Kidney (tissue), 13 donors: ENCODE measurements at regions not wholly inside any gene's neighbourhood (a gene's known extent, or its start where the extent isn't known, plus 50 kb on each side); places are given as distances from the start of the nearest gene placed in this dataset.

Experiments
- DNase-seq, 5 donors: peaks; one replicate each; pipeline ENCODE4 v3.0.0-alpha.2; 2013 to 2020
- FAIRE-seq: peaks from 2 replicates; lab custom pipeline; 2012; peaks lifted over from hg19 to GRCh38; lab: Jason Lieb, UNC
- H3K27ac ChIP-seq, 2 donors: one replicate each; pipeline ENCODE4 v1.7.0; 2013; ENCODE audit warnings: low read depth in 2 of 2, low read length in 2 of 2, inconsistent platforms in 1 of 2
- H3K27me3 ChIP-seq: one replicate; pipeline ENCODE4 v1.7.1; 2013; ENCODE audit warnings: low read length, inconsistent platforms; ENCODE audit not compliant: control insufficient read depth, insufficient read depth
- H3K36me3 ChIP-seq, 3 donors: one replicate each; pipeline versions ENCODE4 v1.7.0 to v1.7.1; 2013; ENCODE audit warnings: low read length in 3 of 3, control low read depth in 1 of 3, inconsistent platforms in 1 of 3; ENCODE audit not compliant: insufficient read depth in 3 of 3, control insufficient read depth in 2 of 3
- H3K4me1 ChIP-seq, 3 donors: one replicate each; pipeline versions ENCODE4 v1.7.0 to v1.7.1; 2013; ENCODE audit warnings: low read length in 3 of 3, inconsistent platforms in 1 of 3, low read depth in 1 of 3; ENCODE audit not compliant: control insufficient read depth in 2 of 3, insufficient read depth in 2 of 3
- H3K4me3 ChIP-seq, 3 donors: one replicate each; pipeline versions ENCODE4 v1.7.0 to v1.8.1; 2013; ENCODE audit warnings: low read length in 3 of 3, control low read depth in 1 of 3, inconsistent platforms in 1 of 3
- H3K9ac ChIP-seq, 3 donors: one replicate each; pipeline versions ENCODE4 v1.7.0 to v1.7.1; 2013; ENCODE audit warnings: low read length in 3 of 3, control low read depth in 1 of 3, inconsistent platforms in 1 of 3
- H3K9me3 ChIP-seq, 3 donors: one replicate each; pipeline versions ENCODE4 v1.7.0 to v1.7.1; 2013; ENCODE audit warnings: low read length in 3 of 3, control low read depth in 1 of 3, inconsistent platforms in 1 of 3; ENCODE audit not compliant: control insufficient read depth in 2 of 3, insufficient read depth in 1 of 3
- CTCF ChIP-seq: IDR thresholded peaks from 3 replicates; pipeline ENCODE4 v1.5.1; 2012; ENCODE audit warnings: mild to moderate bottlenecking, moderate library complexity, borderline replicate concordance; ENCODE audit not compliant: insufficient read depth; ENCODE audit errors: extremely low read depth
- intact Hi-C: fragments of 100-400 bp; cut with DNase I; formaldehyde crosslinking; loops from one replicate; pipeline ENCODE4 v1.11.1; 2022
- donor health status: control.
- donor health status: control.
- donor health status: control.
- donor health status: control.
- donor health status: control.
- donor health status: DM: yes; HTN: yes; CAD: no.
- donor health status: Normal renal cell carcinoma (clear cell type).

DNA sequence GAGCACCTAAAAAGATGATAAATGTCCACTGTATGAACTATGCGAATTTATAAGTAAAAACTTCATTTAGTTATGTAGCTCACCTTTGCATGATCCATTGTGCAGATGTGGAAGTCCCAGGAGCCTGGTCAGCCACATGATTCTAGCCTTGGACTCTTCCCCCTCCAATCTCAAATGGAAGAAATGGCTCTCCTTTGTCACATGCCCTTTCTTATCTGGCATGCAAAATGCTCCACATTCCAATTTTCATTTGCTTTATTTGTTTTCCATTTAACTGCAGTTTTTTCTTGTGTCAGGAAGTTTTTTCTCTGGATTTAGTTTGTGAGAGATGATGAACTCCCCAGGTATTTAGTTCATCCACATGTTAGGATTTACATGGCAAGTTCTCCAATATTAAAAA is 73.8 kb downstream of the DYRK2 start:
- Histone ChIP-seq H3K4me1 (no peaks in the 10 kb centered on the region), H3K9me3 (no peaks in the 10 kb centered on the region), H3K9ac (no peak overlapping the region), H3K27ac (no peak overlapping the region), H3K27me3 (no peaks in the 10 kb centered on the region), H3K36me3 (no peaks in the 10 kb centered on the region), H3K4me3 (no peak overlapping the region)
- intact Hi-C loops = no loop called here
- DNase-seq = no peak
- no peak for TF ChIP-seq CTCF
- FAIRE-seq = no peak

GRCh38 chr12:67726868-67727267 is 78.3 kb downstream of the DYRK2 start:
- no peaks in the 10 kb centered on the region for H3K9me3 ChIP-seq
- no peak for FAIRE-seq
- H3K4me3 ChIP-seq = no peak overlapping the region

GRCh38 chr12:67727702-67728666 is 79.4 kb downstream of the DYRK2 start:
- no peak for FAIRE-seq
- H3K27ac ChIP-seq = no peak overlapping the region
- intact Hi-C loops = no loop called here

More at GRCh38 chr12:67726868-67727267, 78.3 kb downstream of the DYRK2 start:
- no peak for DNase-seq
- H3K36me3 ChIP-seq = no peaks in the 10 kb centered on the region
- H3K27ac ChIP-seq = no peak overlapping the region
- no peaks in the 10 kb centered on the region for H3K4me1 ChIP-seq
- H3K27me3 ChIP-seq = no peaks in the 10 kb centered on the region
- no peak overlapping the region for H3K9ac ChIP-seq
- intact Hi-C loops = no loop called here
- TF ChIP-seq CTCF = no peak

More at GRCh38 chr12:67727702-67728666, 79.4 kb downstream of the DYRK2 start:
- Histone ChIP-seq H3K9ac (no peak overlapping the region), H3K9me3 (no peaks in the 10 kb centered on the region), H3K4me1 (no peaks in the 10 kb centered on the region), H3K27me3 (no peaks in the 10 kb centered on the region), H3K36me3 (no peaks in the 10 kb centered on the region), H3K4me3 (no peak overlapping the region)
- no peak for TF ChIP-seq CTCF
- DNase-seq = peak in 1 of 5 donors; percentile 37
